Activated gamma-delta T cell (primary cell): ENCODE measurements at regions not wholly inside any gene's neighbourhood (a gene's known extent, or its start where the extent isn't known, plus 50 kb on each side); places are given as distances from the start of the nearest gene placed in this dataset.
A peak's percentile ranks its signal among the peaks of the same experiment; 100 is the strongest.
"Not testable (repeated sequence)": the region's sequence is repeated elsewhere in the genome, so short reads cannot be mapped to it uniquely, and the experiment has no call there.

Experiments
- DNase-seq: peaks from one replicate; lab custom pipeline; 2025; lab: John Stamatoyannopoulos, UW

DNA sequence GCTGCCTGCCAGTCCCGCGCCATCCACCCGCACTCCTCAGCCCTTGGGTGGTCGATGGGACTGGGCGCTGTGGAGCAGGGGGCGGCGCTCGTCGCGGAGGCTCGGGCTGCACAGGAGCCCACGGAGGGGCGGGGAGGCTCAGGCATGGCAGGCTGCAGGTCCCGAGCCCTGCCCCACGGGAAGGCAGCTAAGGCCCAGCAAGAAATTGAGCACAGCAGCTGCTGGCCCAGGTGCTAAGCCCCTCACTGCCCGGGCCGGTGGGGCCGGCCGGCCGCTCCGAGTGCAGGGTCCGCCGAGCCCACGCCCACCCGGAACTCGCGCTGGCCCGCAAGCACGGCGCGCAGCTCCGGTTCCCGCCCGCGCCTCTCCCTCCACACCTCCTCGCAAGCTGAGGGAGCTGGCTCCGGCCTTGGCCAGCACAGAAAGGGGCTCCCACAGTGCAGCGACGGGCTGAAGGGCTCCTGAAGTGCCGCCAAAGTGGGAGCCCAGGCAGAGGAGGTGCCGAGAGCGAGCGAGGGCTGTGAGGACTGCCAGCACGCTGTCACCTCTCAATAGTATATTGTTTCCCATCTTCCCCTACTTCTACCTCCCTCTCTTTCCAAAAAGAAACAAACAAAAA is 219.6 kb downstream of the BAMBI start:
- DNase-seq: peak; percentile 7

DNA sequence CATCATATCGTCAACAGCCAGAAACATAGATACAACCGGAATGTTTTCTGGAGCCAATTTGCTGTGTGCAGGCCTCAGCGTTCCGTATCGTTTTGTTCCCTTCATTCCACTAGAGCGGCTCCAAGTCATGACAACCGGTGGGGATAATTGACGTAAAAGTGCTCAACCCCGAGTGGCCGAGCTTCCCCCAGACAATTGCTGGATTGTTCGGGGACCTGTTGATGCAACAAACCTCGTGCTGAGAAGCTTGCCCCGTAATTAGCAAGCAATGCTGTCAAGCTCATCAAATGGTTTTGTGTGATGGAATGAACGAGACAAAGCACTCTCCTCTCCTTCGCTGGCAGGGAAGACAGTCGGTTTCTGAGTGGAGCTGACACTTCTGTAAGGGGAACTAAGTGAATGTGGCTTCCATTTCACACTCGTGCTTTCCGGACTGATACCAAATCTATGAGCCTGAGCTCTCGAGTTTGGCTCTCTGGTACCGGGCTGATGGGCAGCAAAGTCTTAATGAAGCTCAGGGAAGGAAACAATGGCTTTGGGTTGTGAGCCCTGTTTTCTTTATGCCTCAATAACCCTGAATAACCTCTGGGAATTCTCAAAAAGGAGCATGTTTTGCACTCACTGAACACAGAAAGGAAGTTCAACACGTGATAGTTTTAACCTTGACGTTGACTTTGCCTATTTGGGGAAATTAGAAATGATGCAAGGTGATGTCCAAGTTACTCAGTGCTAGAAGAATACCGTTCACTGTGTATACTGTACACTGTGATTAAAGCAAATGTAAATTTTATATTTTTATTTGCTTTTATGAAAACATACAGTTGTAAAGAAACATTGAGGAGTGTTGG is 220.5 kb downstream of the BAMBI start:
- no peak for DNase-seq

DNA sequence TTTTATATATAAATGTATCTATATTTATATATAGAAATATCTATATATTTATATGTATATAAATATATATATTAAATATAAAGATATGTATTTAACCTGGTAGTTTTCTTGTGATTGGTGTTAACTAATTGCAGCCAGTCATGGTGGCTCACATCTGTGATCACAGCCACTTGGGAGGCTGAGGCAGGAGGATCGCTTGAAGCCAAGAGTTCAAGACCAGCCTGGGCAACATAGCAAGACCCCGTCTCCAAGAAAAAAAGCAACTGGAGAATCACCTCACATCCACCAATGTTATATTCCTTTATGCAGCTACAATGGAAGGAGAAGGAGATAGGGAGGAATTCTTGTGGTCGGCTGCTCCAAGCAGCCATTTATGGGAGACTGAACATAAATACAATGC is 224.9 kb downstream of the BAMBI start:
- DNase-seq: no peak

DNA sequence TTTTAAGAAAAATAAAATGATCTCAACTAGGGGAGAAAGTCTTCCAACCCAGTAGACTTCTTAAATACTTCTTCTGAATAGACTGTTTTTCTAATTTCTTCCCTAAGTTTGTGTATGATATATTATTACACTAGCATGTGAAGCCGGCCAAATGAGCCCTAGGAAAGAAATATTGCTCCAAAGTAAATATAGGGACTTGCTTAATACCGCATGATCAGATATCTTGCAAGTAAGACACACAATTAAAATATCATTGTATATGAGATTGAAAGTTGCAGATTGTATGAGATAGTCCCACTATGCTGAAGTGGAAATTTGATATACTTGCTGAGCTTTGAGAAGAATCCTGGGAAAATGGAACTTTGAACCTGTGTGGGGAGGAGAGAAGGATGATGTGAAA is 225.7 kb downstream of the BAMBI start:
- DNase-seq: no peak

DNA sequence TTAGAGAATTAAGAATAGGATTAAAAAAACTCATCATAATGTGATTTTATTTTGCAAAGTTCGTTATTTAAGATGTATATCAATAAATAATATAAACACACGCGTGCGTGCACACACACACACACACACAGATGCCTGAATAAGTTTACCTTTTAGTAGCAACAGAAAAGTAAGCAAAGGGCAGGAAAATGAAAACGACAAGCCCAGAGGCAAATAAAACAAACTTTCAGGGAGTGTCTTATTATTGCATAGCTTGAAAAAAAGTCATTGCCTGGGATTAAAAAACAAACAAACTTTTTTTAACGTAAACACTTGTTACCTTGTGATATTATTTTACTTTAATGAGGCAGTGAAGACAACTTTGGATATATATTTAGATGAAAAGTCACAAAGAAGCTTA is 226.4 kb downstream of the BAMBI start:
- no peak for DNase-seq

DNA sequence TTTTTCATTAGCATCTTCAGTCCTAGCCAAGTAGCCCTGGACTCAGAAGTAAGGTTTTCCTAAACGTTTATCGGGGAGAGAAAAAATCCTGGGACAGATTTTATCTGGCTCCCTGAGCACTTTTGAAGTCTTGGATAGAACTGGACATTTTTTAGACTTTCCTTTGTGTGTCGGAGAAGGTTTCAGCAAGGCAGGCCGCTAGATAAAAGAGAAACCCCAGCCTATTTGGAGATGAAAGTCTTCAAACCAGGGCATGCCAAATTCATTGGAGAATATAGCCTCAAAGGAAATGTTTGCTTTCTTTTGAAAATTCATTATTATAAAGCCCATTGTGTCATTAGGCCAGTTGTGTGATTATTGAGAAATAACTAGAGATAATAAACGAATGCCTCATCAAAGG is 228.1 kb downstream of the BAMBI start:
- DNase-seq: no peak

DNA sequence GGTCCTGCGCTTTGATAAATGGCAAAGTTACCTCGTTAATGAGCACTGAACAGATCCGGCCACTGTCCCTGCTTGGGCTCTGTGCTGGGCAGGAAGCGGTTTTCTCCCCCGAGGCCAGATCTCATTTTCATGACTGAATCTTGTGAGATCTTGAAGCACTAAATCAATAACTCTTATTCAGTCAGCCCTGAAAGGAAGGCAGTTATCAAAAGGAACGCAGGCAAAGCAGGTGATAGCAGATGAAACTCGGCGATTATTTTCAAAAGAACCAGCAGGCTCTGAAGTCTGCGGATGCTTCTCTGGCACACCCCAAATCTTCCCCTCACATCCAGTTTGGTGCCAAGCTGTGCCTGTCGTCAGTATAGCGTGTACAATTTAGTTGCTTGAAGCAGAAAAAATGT is 228.7 kb downstream of the BAMBI start:
- DNase-seq: no peak

DNA sequence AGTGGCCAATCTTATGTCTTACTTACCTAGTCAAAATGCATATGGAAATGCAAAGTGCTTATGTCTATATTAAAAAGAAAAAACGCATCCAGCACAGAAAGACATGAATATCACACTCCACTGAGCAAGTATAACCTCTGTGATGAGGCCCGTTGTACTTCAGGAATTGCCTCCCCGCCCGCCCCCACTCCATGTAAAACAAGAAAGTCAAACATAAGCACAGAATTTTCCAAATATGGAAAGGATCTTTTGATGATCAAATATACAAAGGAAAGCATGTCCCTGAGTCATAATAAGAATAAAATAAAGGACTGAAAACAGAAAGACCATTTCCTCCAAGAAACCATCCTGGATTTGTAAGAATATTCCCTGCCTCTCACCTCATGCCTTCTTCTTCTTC is 229.1 kb downstream of the BAMBI start:
- DNase-seq: no peak

DNA sequence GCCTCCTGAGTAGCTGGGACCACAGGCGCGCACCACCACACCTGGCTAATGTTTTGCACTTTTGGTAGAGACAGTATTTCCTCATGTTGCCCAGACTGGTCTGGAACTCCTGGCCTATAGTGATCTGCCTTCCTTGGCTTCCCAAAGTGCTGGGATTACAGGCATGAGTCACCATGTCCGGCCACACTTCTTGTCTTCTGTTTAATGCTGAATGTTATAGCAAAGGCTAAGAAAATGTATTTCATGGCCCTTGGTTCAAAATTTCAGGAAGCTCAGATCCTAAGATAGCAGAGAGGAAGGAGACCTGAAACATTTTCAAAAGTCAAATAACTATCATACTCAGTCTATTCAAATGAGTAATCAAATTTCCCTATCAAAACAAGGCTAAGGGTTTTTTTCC is 229.6 kb downstream of the BAMBI start:
- no peak for DNase-seq

DNA sequence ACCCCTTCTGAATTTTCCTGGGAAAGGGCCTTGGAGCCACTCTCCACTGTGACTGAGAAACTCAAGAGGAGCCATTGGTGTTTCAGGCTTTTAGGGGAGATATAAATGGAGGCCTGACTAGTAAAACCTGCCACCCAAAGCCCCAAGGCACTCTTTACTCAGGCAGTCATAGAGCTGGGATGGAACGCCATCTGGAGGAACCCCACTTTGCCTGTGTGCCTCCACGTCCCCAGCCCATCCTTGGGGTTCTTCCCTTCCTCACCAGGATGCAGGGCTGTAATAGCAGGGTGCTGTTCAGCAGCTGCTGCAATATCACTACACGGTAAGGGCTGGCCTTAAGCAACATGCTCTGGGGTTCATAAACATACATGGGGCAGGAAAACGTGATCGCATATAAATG is 232.6 kb downstream of the BAMBI start:
- no peak for DNase-seq

DNA sequence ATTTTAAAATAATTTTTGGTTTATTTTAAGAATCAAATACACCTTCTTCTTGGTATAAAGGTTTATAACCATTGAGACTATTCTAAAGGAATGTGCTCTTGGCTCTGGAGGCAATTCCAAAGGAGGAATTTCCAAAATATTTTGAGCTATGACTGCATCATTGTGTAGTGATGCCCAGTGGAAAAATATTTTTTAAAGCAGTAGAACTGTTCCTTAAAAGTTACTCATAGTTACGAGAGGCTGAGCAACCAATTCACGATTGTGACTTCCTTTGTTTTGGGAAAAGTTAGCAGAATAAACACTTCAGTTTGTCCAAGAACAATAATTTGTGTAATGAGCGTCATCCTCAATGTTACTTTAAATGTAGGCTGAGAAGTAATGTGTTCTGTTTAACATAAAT is 233.6 kb downstream of the BAMBI start:
- no peak for DNase-seq

DNA sequence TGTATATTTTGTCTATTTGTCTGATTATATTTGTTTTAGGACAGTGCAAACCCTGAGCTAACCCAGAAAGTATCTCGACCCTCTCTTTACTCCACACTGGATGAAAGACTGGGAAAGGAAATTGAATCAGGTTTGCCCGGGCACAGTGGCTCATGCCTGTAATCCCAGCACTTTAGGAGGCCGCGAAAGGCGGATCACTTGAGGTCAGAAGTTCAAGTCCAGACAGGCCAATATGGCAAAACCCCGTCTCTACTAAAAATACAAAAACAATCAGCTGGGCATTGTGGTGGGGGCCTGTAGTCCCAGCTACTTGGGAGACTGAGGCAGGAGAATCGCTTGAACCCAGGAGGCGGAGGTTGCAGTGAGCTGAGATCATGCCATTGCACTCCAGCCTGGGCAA is 234.2 kb downstream of the BAMBI start:
- not testable (repeated sequence) for DNase-seq

DNA sequence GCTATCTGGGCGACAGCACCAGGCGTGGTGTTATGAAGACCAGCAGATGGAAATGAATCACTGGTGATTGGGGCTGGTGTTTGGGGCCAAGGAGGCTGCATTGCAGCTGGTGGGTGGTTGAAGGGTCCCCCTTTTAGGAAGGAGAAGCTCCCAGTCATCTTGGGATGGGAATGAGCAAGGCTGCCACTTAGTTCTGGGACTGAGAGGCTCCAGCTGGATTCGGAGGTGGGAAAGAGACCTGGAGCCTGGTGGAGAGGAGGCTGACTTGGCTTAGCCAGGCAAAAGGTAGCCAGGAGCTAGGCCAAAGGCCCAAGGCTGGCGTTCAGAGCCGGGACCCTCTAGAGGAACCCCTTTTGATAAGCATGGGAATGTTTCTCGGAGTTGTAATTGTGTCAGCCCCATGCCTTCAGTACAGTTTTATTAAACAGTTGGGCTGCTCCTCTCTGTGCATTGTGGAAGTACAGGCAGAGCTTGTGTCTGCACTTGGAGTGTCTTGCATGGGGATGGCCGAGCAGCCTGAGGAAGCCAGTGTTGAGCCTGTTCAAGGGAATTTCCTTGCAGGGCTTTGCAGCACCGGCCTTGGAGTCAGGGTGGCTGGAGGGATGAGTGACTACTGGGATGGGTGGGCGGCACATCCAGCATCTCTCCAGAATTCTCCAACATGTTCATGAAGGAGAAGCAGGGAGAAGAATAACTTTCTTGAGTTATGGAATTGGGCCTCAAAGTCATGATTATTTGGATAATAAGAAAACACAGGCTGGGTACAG is 234.9 kb downstream of the BAMBI start:
- DNase-seq: no peak

DNA sequence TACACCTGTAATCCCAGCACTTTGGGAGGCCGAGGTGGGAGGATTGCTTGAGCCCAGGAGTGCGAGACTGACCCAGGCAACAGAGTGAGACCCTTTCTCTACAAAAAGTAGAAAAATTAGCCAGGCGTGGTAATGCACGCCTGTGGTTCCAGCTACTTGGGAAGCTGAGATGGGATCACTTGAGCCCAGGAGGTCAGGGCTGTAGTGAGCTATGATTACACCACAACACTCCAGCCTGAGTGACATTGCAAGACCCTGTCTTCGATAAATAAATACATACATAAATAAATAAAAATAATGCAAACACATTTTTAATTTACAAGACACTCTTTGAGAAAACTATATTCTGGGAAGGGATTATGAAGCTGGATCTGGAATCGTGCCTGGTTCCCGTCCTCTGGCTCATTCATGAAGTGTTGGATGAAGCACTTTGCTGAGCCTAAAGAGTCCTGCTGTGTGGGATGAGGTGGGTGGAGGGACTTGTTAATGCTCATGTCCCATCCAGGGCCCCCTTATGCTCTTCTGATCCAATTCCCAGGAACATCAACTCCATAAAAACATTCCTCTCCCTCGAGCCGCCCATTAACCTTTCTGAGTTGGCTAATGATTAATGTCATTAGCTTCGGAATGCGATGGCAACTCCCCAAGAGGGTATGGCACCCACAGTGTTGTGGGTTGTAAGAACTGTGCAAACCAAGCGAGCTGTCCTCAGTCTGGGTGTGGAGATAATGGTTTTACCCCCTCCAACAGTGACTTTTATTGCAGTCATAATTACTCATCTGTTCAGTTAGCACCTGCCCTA is 236.3 kb downstream of the BAMBI start:
- no peak for DNase-seq

DNA sequence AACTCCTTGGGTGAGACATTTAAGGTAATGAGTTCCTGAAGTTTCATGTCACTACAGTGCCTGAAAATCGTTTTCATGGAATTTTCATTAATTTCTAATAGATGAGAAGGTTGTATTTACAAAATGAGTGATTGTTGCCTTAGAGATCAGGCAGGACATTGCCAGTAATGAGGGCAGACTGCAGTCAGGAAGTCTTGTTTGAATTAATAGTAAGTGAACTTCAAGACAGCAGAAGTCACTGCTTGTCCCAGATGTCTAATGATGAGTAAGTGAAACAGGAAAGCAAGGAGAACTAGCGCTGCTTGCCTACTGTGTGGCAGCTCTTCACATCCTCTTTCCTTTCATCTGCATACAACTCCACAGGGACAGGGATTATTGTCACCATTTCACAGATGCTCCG is 237.4 kb downstream of the BAMBI start:
- DNase-seq: no peak

DNA sequence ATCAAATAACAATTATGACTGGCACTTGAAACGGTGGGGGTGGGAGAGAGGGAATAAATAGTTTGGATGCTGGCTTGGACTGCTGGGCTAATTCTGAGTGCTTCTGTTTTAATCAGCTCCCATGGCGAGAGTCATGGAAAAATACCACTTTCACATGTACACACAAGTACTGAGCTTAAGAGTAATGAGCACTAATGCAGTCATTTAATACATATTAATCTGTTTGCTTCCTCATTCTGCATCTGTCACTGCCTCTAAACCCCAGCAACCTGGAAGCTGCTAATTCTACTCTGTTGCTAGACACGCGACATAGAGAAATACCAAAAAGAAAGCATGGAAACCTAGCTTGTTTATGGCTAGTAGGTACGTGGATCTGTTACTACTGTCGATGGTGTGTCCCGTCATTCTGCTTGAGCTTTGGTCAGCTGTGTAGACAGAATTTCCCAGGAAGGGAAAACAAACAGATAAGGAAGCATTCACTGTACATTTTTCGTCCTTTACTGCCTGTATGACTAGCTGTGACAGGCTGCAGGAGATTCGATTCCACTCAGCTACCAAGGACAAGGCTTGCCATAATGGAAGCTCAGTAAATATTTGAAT is 238.8 kb downstream of the BAMBI start:
- no peak for DNase-seq

DNA sequence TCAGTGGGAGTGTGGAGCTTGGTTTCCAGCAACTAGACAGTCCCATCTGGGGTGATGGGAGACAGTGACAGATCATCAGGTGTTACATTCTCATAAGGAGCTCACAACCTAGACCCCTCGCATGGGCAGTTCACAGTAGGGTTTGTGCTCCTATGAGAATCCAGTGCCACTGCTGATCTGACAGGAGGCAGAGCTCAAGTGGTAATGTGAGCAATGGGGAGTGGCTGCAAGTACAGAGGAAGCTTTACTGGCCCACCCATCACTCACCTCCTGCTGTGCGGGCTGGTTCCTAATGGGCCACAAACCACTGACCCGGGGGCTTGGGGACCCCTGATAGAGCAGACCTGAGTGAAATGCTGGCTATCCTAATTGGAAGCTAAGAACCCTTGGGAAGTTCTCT is 242.8 kb downstream of the BAMBI start:
- DNase-seq: no peak

DNA sequence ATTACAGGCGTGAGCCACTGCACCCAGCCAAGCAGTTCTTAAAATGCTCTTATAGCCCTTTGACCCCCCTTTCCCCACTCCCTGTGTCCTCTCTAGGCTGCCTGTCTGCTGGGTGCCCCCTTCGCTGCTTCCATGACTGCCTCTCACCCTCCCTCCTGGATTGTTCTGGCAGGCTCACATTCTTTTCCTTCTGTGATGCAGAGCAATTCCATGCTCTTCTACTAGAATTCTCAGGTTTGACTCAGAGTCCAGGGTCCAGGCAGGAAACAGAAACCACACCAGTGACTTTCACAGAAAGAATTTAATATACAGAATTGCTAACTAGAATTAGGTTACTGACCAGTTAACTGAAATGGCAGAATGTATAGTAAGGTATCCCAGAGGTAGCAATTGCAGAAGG is 244.8 kb downstream of the BAMBI start:
- no peak for DNase-seq

DNA sequence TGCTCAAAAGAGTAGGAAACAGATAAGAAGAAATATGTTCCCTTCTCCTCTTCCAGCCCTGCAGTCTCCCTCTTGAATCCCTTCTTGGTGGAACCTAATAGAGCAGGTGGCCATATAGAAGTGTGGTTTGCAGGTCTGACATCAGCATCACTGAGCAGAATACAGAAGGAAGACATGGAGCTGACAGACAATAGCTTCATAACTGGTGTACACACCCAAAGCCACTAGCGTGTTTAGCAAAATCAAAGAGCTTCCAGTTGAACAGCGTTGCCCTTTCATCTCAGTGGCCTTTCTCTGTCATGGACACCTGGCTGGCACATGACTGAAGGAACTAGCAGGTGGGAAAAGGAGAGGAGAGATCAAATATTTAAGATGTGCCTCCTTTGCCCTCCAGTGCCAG is 245.5 kb downstream of the BAMBI start:
- no peak for DNase-seq

DNA sequence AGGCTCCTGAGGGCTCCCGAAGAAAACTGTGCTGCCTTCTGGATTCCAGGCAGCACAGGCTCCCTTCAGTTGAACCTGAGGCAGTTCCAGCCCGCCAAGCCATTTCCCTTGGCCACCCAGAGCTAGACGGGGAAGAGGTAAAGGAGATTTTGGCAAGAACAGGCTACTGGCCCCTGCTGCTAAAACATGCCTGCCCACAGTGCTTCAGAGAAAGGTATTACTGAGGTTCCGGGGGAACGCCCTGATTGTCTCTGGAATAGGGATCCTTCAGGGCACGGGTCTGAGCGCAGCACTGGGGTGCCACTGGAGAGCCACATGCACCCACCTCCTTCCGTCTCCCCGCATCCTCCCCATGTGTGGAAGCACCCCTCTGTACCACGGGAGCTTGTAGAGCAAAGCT is 247.4 kb downstream of the BAMBI start:
- DNase-seq: no peak

DNA sequence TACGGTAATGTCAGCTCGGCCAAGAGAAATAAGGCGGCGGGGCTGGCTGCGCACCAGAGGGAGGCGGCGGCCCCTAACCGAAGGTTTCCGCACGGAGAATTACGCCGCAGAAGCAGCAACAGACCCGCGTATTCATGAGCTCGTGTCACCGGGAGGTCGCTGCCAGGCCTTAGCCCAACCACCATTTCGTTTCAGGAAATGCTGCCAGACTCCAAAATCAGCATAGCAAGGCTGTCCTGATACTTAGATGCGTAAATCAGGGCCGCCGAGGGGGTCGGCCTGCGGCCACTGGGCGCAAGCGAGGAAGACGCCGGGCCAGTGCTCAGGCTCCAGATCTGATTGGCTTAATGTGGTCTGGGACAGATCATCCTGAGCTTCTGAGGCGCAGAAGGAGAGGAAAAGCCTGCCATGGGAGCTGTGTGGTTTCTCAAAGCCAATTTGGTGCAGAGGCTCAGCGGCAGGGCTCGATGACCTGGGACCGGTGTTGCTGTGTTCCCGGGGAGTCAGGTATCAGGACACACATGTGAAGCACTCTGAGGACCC is 247.9 kb downstream of the BAMBI start:
- DNase-seq: no peak

DNA sequence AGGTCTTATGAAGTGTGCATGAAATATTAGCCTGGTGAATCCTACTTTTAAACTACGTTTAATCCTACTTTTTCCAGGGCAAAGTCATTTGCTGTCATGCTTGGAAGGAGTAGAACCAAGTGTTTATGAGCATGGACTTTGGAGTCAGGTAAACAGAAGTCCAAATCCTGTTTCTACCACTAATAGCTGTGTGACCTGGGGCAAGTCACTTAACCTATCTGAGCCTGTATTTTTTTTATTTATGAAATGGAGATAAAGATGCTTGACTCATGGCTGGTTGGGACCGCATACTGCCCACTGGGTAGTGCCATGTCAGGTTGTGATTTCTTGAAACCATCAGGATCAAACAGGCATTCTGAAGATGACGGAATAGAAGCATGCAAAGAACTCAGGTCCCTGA is 249.6 kb downstream of the BAMBI start:
- DNase-seq: no peak
